ENCODE measurements at regions not wholly inside any gene's neighbourhood (a gene's known extent, or its start where the extent isn't known, plus 50 kb on each side); places are given as distances from the start of the nearest gene placed in this dataset.
A peak's percentile ranks its signal among the peaks of the same experiment; 100 is the strongest.
"Not testable (repeated sequence)": the region's sequence is repeated elsewhere in the genome, so short reads cannot be mapped to it uniquely, and the experiment has no call there.

DNA sequence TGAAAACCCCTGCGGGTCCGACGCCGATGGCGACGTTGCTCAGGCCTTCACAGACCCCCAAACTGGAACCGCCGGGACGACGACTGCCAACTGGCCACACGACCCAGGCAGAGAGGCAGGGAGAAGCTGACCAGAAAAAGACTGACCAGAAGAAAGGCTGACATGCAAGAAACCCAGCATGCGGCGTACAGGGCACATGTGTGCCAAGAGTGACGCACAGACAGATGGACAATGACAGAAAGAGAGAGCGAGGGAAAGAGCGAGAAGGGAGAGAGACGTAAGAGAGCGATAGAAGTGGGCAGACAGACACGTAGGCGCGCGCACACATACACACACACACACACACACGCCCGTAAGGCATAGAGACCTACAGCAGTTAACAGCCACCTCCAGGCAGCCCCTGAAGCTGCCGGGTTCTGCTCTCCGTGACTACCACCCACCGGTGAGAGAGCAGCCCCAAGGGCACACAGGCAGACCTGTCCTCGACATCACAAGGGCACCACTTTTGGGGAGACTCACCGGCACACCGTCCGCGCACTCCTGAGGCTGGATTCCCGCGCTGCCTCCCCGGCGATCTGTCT, 67.2 kb upstream of the ZNF527 start:
- DNase-seq, result no peak

DNA sequence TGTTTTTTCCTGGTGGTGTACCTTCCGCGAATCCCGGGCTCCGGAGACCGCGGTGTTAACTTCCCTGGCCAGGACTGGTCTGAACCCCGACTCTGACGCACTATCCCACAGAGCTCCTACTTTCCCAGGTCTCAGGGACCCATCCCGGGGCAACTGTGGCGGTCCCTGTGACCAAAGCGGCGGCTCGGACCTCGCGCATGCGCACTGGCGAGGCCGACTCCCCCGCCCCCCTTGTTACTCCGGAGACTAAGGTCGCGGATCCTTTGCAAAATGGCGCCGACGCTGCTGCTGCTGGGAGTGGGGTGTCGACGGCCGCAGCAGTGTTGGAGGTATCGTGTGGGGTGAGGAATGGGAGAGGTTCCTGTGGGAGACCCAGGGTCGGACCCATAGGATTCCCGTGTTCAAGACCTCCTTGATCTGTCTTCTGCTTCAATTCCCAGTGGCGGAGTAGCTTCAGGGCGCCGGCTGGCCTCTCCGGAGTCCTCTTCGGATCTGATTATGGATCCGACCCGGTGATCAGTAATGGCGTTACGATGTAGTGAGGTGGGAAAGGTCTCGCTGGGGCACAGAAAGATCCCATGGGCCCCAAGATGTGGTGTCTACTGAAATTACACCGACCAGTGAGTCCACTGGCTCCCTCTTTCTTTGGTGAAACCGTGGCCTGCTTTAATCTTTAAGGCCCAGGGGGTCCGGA, 66.6 kb upstream of the ZNF527 start:
- DNase-seq, result no peak

DNA sequence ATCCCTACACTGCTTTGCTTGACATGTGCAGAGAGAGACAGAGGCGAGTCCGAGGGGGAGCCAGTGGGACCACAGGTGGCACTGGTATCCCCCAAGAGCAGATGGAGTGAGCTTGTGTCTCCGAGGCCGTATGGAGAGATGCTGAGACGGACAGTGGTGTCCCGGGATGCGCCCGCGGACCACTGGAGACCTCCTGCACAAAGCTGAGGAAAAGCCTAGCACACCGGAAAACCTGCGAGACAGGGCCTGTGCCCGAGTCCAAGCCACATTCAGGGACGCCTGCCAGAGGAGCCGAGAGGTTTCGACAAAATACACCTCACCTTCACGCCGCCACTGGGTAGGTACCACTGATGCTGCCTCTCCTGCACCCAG, 66.0 kb upstream of the ZNF527 start:
- DNase-seq, result no peak

DNA sequence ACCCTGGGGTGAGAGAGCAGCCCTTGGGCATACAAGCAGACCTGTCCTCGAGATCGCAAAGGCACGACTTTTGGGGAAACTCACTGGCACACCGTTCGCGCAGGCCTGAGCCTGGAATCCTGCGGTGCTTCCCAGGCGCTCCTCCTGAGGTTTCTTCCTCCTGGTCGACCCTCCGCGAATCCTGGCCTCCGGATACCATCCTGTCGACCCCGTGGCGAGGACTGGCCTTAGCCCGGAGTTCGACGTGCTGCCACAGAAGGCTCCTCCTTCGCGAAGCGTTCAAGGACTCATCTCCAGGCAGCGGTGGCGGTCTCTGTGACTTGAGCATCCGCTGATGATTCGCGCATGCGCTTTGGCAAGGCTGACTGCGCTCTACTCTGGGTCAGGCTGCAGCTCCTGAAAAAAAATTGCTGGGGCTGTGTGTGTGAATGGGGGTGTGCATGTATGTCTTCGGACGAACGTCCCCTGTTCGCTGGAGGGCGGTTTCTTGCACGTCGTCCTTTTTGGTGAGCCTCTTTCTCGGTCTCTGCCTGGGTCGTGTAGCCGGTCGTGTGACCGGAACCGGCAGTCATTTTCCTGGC, 64.4 kb upstream of the ZNF527 start:
- DNase-seq, result no peak

DNA sequence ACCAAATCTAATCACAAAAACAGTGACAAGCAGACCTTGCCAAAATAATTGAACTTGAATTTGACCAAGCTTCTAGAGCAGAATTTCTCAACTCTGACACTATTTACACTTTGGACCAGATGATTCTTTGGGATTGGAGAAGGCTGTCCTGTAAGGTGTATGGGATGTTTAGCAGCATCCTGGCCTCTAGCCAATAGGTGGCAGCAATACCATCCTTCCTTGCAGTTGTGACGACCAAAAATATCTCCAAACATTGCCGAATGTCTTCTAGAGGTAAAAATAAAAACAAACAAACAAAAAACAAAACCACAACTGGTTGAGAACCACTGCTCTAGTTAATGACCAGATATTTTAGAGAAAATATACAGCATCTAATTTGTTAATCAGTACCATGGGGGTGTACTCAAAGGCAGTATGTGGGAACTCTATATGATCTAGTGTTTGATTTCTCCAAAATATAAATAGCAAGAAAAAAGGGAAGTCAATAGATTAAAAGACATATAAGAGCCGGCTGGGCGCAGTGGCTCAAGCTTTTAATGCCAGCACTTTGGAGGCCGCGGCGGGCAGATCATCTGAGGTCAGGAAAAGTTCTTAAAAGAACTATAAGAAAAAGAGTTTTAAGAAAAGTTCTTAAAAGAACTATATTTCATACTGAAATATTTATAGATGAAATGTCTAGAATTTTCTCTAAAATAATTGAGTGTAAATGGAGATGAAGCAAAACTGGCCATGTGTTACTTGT, 60.9 kb upstream of the ZNF527 start:
- DNase-seq, result no peak

DNA sequence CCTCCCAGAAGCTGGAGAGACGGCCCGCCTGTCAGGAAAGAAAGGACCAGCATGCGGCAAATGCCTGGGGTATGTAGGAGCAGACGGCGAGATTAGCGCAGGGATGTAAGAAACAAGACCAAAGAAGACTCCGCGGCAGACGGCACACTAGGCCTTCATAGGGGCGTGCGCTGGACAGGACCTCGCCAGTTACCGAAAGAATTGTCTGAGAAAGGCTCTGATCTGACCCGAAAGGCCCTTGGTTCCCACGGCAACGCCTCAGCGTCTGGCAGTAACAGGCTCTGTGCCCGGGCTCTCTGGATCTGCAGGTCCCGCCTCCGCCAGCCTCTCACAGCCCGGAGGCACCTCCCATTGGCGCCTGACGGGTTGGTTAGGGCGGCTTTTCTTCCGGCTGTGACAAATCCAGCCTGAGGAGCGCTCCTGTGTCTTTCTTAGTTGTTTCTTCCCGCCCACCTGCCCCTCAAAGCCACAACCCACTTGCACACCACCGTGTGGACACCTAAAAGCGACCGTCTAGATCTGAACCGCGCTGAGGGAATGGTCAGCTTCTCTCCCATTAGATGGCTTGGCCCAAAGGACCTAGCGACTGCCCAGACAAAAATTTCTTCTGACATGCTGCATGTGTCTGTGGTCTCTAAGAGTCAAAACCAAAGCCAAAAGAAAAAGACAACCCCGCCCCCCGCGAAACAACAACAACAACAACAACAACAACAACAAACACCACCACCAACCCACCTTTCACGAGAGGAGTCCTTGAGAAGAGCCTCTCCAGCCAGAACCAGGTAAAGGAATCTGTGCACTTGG, 58.2 kb upstream of the ZNF527 start:
- DNase-seq, result not testable (repeated sequence)

DNA sequence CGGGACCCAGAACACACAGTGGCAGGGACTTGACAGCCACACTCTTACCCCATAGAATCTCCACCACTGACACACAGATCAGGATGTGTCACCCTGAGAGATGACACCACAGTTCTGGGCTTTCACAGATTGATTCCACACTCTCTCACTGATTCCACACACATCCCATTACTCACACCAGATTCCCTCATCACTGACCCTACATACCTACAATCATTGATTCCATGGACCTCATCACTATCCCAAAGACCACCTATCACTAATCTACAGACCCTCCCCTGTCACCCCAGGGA, 57.6 kb upstream of the ZNF527 start:
- no peak for DNase-seq

DNA sequence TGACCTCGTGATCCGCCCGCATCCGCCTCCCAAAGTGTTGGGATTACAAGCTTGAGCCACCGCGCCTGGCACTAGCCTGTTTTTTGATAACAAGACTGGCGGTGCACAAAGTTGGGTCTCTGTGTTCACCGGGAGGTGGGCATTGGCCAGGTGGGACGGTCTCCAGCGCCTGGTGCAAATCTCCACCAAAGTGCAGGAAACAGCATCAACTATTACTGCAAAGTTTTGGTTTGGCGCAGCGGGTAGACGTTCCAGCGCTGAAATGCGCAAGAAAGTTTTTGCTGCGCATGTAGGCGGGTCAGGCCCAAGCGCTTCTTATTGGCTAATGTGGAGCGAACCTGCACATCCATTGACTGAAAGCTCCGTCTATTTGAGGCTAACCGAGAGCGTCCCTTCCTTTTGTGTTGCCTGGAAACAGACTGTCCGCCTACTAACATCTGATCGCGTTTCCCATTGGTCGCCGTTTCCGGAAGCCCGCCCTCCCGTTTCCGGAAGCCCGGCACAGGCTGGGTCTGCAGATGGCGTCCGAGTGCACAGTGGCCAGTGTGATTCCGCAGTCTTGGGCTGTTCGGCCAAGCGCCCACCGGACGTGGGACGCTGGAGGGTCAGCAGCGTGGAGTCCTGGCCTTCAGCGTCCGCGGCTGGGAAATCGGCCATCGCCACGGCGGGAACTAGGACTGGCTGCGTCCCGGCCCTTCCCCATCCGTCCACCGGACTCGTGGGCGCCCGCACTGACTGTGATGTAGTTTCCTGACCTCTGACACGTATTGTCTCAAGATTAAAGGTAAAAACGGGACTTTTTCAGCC, 53.3 kb upstream of the ZNF527 start:
- DNase-seq, result peak; percentile 93

DNA sequence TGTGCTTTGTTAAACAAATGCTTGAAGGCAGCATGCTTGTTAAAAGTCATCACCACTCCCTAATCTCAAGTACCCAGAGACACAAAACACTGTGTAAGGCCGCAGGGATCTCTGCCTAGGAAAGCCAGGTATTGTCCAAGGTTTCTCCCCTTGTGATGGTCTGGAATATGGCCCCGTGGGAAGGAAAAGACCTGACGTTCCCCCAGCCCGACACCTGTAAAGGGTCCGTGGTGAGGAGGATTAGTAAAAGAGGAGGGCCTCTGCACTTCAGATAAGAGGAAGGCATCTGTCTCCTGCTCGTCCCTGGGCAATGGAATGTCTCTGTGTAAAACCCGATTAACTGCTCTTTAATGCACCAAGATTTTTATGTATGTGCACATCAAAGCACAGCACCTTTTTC, 49.9 kb upstream of the ZNF527 start:
- not testable (repeated sequence) for DNase-seq

Data from DMS153 (cell line).